ENCODE measurements at regions not wholly inside any gene's neighbourhood (a gene's known extent, or its start where the extent isn't known, plus 50 kb on each side); places are given as distances from the start of the nearest gene placed in this dataset.
"Not testable (repeated sequence)": the region's sequence is repeated elsewhere in the genome, so short reads cannot be mapped to it uniquely, and the experiment has no call there.

DNA sequence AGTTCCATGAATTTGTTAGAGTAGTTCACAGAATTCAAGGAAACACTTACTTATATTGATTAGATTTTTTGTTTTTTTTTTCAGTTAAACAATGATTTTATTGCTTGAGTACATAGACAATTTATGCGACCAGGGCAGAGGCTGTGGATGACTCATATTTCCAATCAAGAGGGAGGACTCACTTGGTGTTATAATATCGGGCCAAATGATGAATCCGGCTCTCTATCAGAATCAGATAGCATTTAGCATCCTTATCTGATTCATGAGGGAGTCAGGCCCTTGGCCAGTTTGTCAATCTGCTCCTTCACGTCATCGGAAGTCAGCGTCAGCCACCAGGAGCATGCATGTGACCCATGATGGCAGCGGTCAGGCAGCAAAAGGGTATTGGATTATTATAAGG is 82.3 kb upstream of the HUWE1 start:
- 78% methylated on average over 6 of the region's 7 CpGs; no CpG with 5 or more reads in 1 of the 2 donors for WGBS, 2 donors (ENCODE audit: low coverage in 1 of 2)
- Histone ChIP-seq H3K4me3 (no peak overlapping the region), H3K36me3 (no peaks in the 10 kb centered on the region), H3K4me1 (no peaks in the 10 kb centered on the region), H3K27ac (no peak overlapping the region), H3K27me3 (no peaks in the 10 kb centered on the region), H3K9me3 (no peaks in the 10 kb centered on the region)
- TF ChIP-seq EP300 (IDR thresholded peaks at IDR 0.05; ENCODE audit: low read depth) = no peak
- no peak for TF ChIP-seq POLR2AphosphoS5 (IDR thresholded peaks at IDR 0.05)
- TF ChIP-seq, protein P1, sequence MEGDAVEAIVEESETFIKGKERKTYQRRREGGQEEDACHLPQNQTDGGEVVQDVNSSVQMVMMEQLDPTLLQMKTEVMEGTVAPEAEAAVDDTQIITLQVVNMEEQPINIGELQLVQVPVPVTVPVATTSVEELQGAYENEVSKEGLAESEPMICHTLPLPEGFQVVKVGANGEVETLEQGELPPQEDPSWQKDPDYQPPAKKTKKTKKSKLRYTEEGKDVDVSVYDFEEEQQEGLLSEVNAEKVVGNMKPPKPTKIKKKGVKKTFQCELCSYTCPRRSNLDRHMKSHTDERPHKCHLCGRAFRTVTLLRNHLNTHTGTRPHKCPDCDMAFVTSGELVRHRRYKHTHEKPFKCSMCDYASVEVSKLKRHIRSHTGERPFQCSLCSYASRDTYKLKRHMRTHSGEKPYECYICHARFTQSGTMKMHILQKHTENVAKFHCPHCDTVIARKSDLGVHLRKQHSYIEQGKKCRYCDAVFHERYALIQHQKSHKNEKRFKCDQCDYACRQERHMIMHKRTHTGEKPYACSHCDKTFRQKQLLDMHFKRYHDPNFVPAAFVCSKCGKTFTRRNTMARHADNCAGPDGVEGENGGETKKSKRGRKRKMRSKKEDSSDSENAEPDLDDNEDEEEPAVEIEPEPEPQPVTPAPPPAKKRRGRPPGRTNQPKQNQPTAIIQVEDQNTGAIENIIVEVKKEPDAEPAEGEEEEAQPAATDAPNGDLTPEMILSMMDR (IDR thresholded peaks at IDR 0.05) = no peak
- TF ChIP-seq POLR2A (IDR thresholded peaks at IDR 0.05) = no peak
- in situ Hi-C loops (cut with MboI; ENCODE audit: low pct_ligation_motif_present in 1 of 4, low pct_unique_long_range_greater_than_20kb in 1 of 4, low sequenced_read_pairs in 3 of 4) (no loop called here), intact Hi-C loops (cut with DNase I; ENCODE audit: low total_unique reads) (no loop called here)
- DNase-seq = no peak

DNA sequence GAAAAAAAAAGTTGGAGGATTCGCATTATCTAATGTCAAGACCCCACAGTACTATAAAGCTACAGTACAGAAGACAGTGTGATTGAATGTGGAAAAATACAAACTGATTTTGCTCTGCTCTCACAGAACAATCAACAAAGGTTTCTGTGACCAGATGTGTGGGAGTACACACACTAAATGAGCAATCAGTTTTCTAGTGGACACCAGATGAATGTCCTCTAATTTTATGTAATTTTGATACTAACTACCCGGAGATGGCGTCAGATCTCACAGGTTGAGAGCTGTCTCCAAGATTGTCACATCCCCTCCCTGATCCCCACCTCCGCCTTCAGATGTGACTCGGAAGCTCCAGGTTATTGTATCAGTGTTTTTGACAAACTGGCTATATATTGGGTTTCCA is 81.9 kb upstream of the HUWE1 start:
- Histone ChIP-seq H3K27ac (no peak overlapping the region), H3K4me3 (no peak overlapping the region), H3K27me3 (no peaks in the 10 kb centered on the region), H3K4me1 (no peaks in the 10 kb centered on the region), H3K36me3 (no peaks in the 10 kb centered on the region), H3K9me3 (no peaks in the 10 kb centered on the region)
- in situ Hi-C loops (cut with MboI; ENCODE audit: low pct_ligation_motif_present in 1 of 4, low pct_unique_long_range_greater_than_20kb in 1 of 4, low sequenced_read_pairs in 3 of 4) (no loop called here), intact Hi-C loops (cut with DNase I; ENCODE audit: low total_unique reads) (no loop called here)
- DNase-seq = no peak
- no peak for TF ChIP-seq EP300 (IDR thresholded peaks at IDR 0.05; ENCODE audit: low read depth)
- TF ChIP-seq, protein P1 (IDR thresholded peaks at IDR 0.05) = no peak
- TF ChIP-seq POLR2A (IDR thresholded peaks at IDR 0.05) = no peak
- TF ChIP-seq POLR2AphosphoS5 (IDR thresholded peaks at IDR 0.05) = no peak
- 72 to 83% methylated on average over 3 to 5 of the region's 5 CpGs for WGBS, 2 donors (ENCODE audit: low coverage in 1 of 2)

- no peak for TF ChIP-seq POLR2AphosphoS5 (IDR thresholded peaks at IDR 0.05)
- no peak for TF ChIP-seq EP300 (IDR thresholded peaks at IDR 0.05; ENCODE audit: low read depth)
- TF ChIP-seq, protein P1 (IDR thresholded peaks at IDR 0.05) = no peak
- TF ChIP-seq POLR2A (IDR thresholded peaks at IDR 0.05) = no peak
- no peak overlapping the region for H3K27ac ChIP-seq
- DNase-seq = no peak
- intact Hi-C loops (cut with DNase I; ENCODE audit: low total_unique reads) (no loop called here), in situ Hi-C loops (cut with MboI; ENCODE audit: low pct_ligation_motif_present in 1 of 4, low pct_unique_long_range_greater_than_20kb in 1 of 4, low sequenced_read_pairs in 3 of 4) (no loop called here)
- H3K9me3 ChIP-seq = no peaks in the 10 kb centered on the region
- no peak overlapping the region for H3K4me3 ChIP-seq
- no peaks in the 10 kb centered on the region for H3K4me1 ChIP-seq
- no peaks in the 10 kb centered on the region for H3K27me3 ChIP-seq
- 0% methylated on average over 1 of the region's 1 CpG for WGBS, 2 donors (ENCODE audit: low coverage in 1 of 2)
- H3K36me3 ChIP-seq = no peaks in the 10 kb centered on the region
Measured at GRCh38 chrX:53767544-53767943, 81.0 kb upstream of the HUWE1 start.

DNA sequence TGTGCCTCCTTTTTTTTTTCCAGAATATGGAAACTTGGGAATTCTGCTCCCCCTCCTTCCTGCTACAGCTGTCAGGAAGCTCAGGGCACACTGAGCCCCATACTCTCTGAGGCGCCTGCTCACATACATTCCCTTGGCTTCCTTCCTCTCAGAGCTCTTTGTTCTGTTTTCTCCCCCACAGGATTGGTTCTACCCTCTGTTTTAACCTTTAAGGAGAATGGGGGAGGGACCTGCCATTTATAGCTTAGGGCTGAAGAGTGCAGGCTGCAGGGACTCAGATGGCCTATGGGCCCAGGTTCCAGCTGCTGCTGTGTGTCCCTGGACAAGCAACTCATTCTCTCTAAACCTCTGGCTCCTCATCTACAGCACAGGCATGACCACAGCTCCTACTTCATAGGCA is 70.7 kb upstream of the HUWE1 start:
- 66% methylated on average over 1 of the region's 1 CpG; no CpG with 5 or more reads in 1 of the 2 donors for WGBS, 2 donors (ENCODE audit: low coverage in 1 of 2)
- in situ Hi-C loops (cut with MboI; ENCODE audit: low pct_ligation_motif_present in 1 of 4, low pct_unique_long_range_greater_than_20kb in 1 of 4, low sequenced_read_pairs in 3 of 4); intact Hi-C loops (cut with DNase I; ENCODE audit: low total_unique reads): not testable (repeated sequence)

DNA sequence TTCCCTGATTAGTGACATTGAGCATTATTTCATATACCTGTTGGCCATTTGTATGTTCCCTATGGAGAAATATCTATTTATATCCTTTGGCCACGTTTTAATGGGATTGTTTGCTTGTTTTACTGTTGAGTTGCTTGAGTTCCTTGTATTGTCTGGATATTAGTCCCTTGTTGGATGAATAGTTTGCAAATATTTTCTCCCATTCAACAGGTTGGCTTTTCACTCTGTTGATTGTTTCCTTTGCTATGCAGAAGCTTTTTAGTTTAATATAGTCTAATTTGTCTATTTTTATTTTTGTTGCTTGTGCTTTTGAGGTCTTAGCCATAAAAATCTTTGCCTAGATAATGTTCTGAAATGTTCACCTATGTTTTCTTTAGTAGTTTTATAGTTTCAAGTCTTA is 60.2 kb upstream of the HUWE1 start:
- in situ Hi-C loops (cut with MboI; ENCODE audit: low pct_ligation_motif_present in 1 of 4, low pct_unique_long_range_greater_than_20kb in 1 of 4, low sequenced_read_pairs in 3 of 4) (no loop called here), intact Hi-C loops (cut with DNase I; ENCODE audit: low total_unique reads) (no loop called here)
- Histone ChIP-seq H3K27me3 (no peaks in the 10 kb centered on the region), H3K27ac (no peak overlapping the region), H3K4me1 (no peaks in the 10 kb centered on the region), H3K36me3 (no peaks in the 10 kb centered on the region), H3K9me3 (no peaks in the 10 kb centered on the region), H3K4me3 (no peak overlapping the region)
- no peak for DNase-seq
- no peak for TF ChIP-seq POLR2AphosphoS5 (IDR thresholded peaks at IDR 0.05)
- WGBS, 2 donors (ENCODE audit: low coverage in 1 of 2) = 19% methylated on average over 1 of the region's 1 CpG; no CpG with 5 or more reads in 1 of the 2 donors

More for the DNA sequence above, 70.7 kb upstream of the HUWE1 start:
- DNase-seq, H3K27me3 ChIP-seq, H3K4me1 ChIP-seq, H3K4me3 ChIP-seq, H3K9me3 ChIP-seq, H3K36me3 ChIP-seq, H3K27ac ChIP-seq: not testable (repeated sequence)

Measured in transverse colon (tissue), 4 donors.